ENCODE measurements at regions not wholly inside any gene's neighbourhood (a gene's known extent, or its start where the extent isn't known, plus 50 kb on each side); places are given as distances from the start of the nearest gene placed in this dataset.

DNA sequence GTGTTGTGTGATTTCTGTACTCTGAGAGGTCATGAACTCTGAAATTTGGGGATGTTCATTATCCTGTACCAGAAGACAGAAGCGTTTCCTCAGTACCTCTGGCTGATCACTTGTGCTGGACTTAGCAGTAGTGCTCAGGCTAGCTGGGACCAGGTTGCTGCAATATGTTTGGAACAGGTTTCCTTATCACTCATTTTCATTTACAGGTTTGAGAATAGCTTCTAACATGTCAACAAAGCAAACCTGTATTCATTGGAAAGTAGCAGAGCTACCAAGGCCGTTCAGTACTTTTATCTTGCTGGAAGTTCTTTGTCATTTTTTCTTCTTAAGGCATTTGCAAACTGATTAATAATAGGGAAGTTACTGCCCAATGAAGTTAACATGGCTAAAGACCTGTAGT, 242.9 kb upstream of the ANKRD50 start:
- Histone ChIP-seq H3K9me3 (no peaks in the 10 kb centered on the region), H3K4me3 (ENCODE audit: low read depth, low read length) (no peak overlapping the region), H3K36me3 (no peaks in the 10 kb centered on the region), H3K4me1 (peaks cover 12% of the 10 kb centered on the region), H3K27me3 (no peaks in the 10 kb centered on the region)
- no peak for DNase-seq
- TF ChIP-seq, protein P1, sequence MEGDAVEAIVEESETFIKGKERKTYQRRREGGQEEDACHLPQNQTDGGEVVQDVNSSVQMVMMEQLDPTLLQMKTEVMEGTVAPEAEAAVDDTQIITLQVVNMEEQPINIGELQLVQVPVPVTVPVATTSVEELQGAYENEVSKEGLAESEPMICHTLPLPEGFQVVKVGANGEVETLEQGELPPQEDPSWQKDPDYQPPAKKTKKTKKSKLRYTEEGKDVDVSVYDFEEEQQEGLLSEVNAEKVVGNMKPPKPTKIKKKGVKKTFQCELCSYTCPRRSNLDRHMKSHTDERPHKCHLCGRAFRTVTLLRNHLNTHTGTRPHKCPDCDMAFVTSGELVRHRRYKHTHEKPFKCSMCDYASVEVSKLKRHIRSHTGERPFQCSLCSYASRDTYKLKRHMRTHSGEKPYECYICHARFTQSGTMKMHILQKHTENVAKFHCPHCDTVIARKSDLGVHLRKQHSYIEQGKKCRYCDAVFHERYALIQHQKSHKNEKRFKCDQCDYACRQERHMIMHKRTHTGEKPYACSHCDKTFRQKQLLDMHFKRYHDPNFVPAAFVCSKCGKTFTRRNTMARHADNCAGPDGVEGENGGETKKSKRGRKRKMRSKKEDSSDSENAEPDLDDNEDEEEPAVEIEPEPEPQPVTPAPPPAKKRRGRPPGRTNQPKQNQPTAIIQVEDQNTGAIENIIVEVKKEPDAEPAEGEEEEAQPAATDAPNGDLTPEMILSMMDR (IDR thresholded peaks at IDR 0.05; ENCODE audit: low read depth, low read length): no peak

GRCh38 chr4:124954046-124954445, 241.5 kb upstream of the ANKRD50 start:
- H3K4me1 ChIP-seq: peaks cover 12% of the 10 kb centered on the region
- H3K4me3 ChIP-seq (ENCODE audit: low read depth, low read length): no peak overlapping the region
- no peak for DNase-seq
- no peaks in the 10 kb centered on the region for H3K9me3 ChIP-seq
- H3K36me3 ChIP-seq: no peaks in the 10 kb centered on the region
- TF ChIP-seq, protein P1 (IDR thresholded peaks at IDR 0.05; ENCODE audit: low read depth, low read length): no peak
- H3K27me3 ChIP-seq: no peaks in the 10 kb centered on the region

GRCh38 chr4:124953486-124953885, 241.0 kb upstream of the ANKRD50 start:
- Histone ChIP-seq H3K9me3 (no peaks in the 10 kb centered on the region), H3K4me3 (ENCODE audit: low read depth, low read length) (no peak overlapping the region), H3K4me1 (peaks cover 12% of the 10 kb centered on the region), H3K36me3 (no peaks in the 10 kb centered on the region), H3K27me3 (no peaks in the 10 kb centered on the region)
- DNase-seq: no peak
- TF ChIP-seq, protein P1 (IDR thresholded peaks at IDR 0.05; ENCODE audit: low read depth, low read length): no peak

DNA sequence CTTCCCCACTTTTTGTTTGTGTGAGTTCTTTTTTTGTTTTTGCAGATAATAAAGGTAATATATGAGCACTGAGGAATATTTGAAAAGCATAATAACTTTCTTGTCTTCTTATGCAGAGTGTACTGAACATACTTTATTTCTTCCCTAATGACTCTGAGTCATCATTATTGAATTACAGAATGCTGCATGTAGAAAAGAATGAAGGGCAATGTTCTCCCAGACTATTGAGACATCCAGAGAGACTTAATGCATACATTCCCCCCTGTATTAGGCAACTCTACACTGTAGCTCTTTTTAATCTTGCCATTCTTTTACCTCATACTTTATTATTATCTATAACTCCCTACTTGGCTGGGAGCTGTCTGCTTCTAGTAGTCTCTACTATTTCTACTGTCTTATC, 240.5 kb upstream of the ANKRD50 start:
- Histone ChIP-seq H3K4me1 (peaks cover 12% of the 10 kb centered on the region), H3K27me3 (no peaks in the 10 kb centered on the region), H3K36me3 (no peaks in the 10 kb centered on the region), H3K4me3 (ENCODE audit: low read depth, low read length) (no peak overlapping the region), H3K9me3 (no peaks in the 10 kb centered on the region)
- TF ChIP-seq, protein P1 (IDR thresholded peaks at IDR 0.05; ENCODE audit: low read depth, low read length): no peak
- DNase-seq: no peak

DNA sequence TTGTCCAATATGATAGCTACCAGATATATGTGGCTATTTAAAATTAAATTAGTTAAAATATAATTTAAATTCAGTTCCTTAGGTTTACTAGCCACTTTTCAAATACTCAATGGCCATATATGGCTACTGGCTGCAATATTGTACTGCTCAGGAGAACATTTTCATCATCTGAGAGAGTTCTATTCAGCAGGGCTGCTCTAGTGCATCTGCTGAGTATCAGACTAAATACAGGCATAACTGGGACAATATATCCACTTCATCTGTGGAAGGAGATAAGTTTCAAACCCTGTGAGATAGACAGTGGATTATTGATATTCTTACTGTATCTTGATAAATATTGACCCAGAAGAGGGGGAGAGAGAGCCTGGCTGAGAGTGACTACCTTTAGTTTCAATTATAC, 240.1 kb upstream of the ANKRD50 start:
- no peak for DNase-seq
- Histone ChIP-seq H3K4me1 (peaks cover 12% of the 10 kb centered on the region), H3K36me3 (no peaks in the 10 kb centered on the region), H3K9me3 (no peaks in the 10 kb centered on the region), H3K4me3 (ENCODE audit: low read depth, low read length) (no peak overlapping the region), H3K27me3 (no peaks in the 10 kb centered on the region)
- TF ChIP-seq, protein P1 (IDR thresholded peaks at IDR 0.05; ENCODE audit: low read depth, low read length): no peak

DNA sequence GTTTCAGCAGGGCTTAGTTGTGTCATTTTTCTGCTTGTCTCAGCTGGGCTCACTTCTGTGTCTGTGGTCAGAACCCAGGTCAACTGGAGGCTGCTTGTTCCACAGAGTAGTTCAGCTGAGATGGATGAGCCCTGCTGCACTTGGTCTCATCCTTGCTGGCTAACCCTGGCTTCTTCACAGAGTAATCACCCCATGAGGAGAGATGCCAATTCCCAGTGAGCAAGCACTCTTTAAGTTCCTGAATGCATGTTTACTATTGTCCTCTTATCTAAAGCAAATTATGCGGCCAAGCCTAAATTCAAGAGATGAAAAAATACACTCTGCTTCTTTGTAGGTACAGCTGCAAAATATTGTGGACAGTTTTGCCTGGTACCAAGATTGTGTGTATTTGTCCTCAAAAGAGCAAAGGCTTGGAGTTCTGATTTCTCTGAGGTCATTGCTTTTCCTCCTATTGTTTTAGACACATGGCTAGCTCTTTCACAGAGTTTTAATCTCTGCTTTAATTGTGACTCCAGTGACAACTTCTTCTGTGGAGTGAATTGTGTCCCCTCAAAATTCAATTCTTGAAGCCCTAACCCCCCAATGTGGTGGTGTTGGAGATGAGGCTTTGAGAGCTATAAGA, 236.6 kb upstream of the ANKRD50 start:
- Histone ChIP-seq H3K36me3 (no peaks in the 10 kb centered on the region), H3K9me3 (no peaks in the 10 kb centered on the region), H3K4me3 (ENCODE audit: low read depth, low read length) (no peak overlapping the region), H3K4me1 (peaks cover 12% of the 10 kb centered on the region), H3K27me3 (no peaks in the 10 kb centered on the region)
- TF ChIP-seq, protein P1 (IDR thresholded peaks at IDR 0.05; ENCODE audit: low read depth, low read length): no peak
- DNase-seq: no peak

Measured in BE2C (cell line).